ENCODE measurements at regions not wholly inside any gene's neighbourhood (a gene's known extent, or its start where the extent isn't known, plus 50 kb on each side); places are given as distances from the start of the nearest gene placed in this dataset.

DNA sequence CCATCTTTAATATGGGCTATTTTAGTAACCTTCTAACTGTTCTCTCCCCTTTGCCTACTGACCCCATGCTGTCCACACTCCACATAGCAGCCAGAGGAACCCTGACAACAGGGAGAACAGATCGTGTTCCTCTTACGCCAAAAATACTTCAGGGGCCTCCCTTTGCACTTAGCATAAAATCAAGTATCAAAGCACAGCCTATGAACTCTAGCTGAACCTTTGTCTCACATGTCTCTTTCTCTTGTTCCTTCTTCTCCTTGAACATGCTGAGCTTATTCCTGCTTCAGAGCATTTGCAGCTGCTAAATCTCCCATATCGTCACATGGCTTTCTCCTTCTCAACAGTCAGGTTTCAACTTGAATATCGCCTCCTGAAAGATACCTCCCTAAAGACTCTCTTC, 698.8 kb upstream of the C9orf72 start:
- Histone ChIP-seq H3K27me3 (ENCODE audit: control insufficient read depth, insufficient read depth, low read length) (no peaks in the 10 kb centered on the region), H3K27ac (ENCODE audit: low read length) (no peak overlapping the region), H3K9me3 (ENCODE audit: control insufficient read depth, insufficient read depth, low read length) (no peaks in the 10 kb centered on the region), H3K36me3 (ENCODE audit: control insufficient read depth, insufficient read depth, low read length) (no peaks in the 10 kb centered on the region), H3K4me3 (ENCODE audit: low read length) (no peak overlapping the region), H3K4me1 (ENCODE audit: control insufficient read depth, insufficient read depth, low read length) (no peaks in the 10 kb centered on the region)
- Mint-ChIP-seq H3K36me3 (no peaks in the 10 kb centered on the region), H3K27me3 (ENCODE audit: low read depth in 2 of 2) (no peaks in the 10 kb centered on the region), H3K9me3 (peaks cover 16% of the 10 kb centered on the region in 2 donors), H3K4me3 (no peak overlapping the region), H3K27ac (no peak overlapping the region), H3K4me1 (peaks cover 0 to 10% of the 10 kb centered on the region in 2 donors)
- WGBS (ENCODE audit: insufficient coverage) = 90% methylated on average over 4 of the region's 4 CpGs
- no peak for ATAC-seq
- DNase-seq = no peak
- TF ChIP-seq, protein P1, sequence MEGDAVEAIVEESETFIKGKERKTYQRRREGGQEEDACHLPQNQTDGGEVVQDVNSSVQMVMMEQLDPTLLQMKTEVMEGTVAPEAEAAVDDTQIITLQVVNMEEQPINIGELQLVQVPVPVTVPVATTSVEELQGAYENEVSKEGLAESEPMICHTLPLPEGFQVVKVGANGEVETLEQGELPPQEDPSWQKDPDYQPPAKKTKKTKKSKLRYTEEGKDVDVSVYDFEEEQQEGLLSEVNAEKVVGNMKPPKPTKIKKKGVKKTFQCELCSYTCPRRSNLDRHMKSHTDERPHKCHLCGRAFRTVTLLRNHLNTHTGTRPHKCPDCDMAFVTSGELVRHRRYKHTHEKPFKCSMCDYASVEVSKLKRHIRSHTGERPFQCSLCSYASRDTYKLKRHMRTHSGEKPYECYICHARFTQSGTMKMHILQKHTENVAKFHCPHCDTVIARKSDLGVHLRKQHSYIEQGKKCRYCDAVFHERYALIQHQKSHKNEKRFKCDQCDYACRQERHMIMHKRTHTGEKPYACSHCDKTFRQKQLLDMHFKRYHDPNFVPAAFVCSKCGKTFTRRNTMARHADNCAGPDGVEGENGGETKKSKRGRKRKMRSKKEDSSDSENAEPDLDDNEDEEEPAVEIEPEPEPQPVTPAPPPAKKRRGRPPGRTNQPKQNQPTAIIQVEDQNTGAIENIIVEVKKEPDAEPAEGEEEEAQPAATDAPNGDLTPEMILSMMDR (IDR thresholded peaks at IDR 0.05) = no peak
- intact Hi-C loops (cut with micrococcal nuclease) = no loop called here

DNA sequence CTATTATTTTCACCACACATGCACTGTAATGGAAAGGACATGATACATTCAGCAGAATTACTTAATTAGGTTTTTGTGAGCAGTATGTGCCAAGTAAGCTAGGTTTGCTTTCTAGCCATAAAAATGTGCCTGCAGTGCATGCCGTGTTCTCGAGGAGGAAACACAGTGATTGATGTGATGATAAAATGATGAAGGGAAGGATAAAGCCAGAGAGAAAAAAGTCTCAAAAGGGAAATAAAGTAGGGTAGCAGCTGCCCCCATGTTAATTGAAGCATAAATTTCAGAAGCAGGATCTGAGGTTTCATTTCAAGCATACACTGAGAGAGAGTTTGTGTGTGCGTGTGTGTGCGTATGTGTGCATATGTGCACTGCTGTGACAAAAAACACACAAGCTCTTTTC, 714.2 kb upstream of the C9orf72 start:
- DNase-seq (no peak), ATAC-seq (no peak)
- Histone ChIP-seq H3K9me3 (ENCODE audit: control insufficient read depth, insufficient read depth, low read length) (no peaks in the 10 kb centered on the region), H3K4me1 (ENCODE audit: control insufficient read depth, insufficient read depth, low read length) (no peaks in the 10 kb centered on the region), H3K36me3 (ENCODE audit: control insufficient read depth, insufficient read depth, low read length) (no peaks in the 10 kb centered on the region), H3K27me3 (ENCODE audit: control insufficient read depth, insufficient read depth, low read length) (no peaks in the 10 kb centered on the region), H3K27ac (ENCODE audit: low read length) (no peak overlapping the region), H3K4me3 (ENCODE audit: low read length) (no peak overlapping the region)
- intact Hi-C loops (cut with micrococcal nuclease) = no loop called here
- Mint-ChIP-seq H3K9me3 (peaks cover 3 to 4% of the 10 kb centered on the region in 2 donors), H3K4me3 (no peak overlapping the region), H3K36me3 (no peaks in the 10 kb centered on the region), H3K27me3 (ENCODE audit: low read depth in 2 of 2) (no peaks in the 10 kb centered on the region), H3K4me1 (peaks cover 0 to 10% of the 10 kb centered on the region in 2 donors), H3K27ac (no peak overlapping the region)
- 57% methylated on average over 4 of the region's 4 CpGs for WGBS (ENCODE audit: insufficient coverage)
- TF ChIP-seq, protein P1 (IDR thresholded peaks at IDR 0.05) = no peak

DNA sequence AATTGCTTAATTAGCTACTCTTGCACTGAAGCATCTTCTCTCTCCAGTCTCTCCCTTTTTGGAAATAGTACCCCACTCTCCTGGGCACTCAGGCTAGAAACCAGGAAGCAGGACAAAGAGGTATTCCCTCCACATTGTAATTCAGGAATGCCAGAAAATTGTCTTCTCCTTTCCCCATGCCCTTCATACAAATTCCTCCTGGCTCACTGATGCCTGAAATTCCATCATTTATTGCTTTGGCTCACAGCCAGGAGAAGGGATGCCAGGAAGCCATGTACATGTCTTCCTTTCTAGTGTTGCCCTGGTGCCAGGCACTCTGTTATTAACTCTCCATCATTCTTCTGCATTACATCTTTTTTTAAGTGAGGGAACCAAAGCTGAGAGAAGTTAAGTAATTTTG, 716.5 kb upstream of the C9orf72 start:
- DNase-seq (no peak), ATAC-seq (no peak)
- intact Hi-C loops (cut with micrococcal nuclease) = no loop called here
- Histone ChIP-seq H3K36me3 (ENCODE audit: control insufficient read depth, insufficient read depth, low read length) (no peaks in the 10 kb centered on the region), H3K27ac (ENCODE audit: low read length) (no peak overlapping the region), H3K27me3 (ENCODE audit: control insufficient read depth, insufficient read depth, low read length) (no peaks in the 10 kb centered on the region), H3K9me3 (ENCODE audit: control insufficient read depth, insufficient read depth, low read length) (no peaks in the 10 kb centered on the region), H3K4me1 (ENCODE audit: control insufficient read depth, insufficient read depth, low read length) (no peaks in the 10 kb centered on the region), H3K4me3 (ENCODE audit: low read length) (no peak overlapping the region)
- Mint-ChIP-seq H3K4me3 (no peak overlapping the region), H3K27me3 (ENCODE audit: low read depth in 2 of 2) (no peaks in the 10 kb centered on the region), H3K36me3 (peaks cover 7% of the 10 kb centered on the region), H3K4me1 (peaks cover 0 to 10% of the 10 kb centered on the region in 2 donors), H3K9me3 (peaks cover 0 to 4% of the 10 kb centered on the region in 2 donors), H3K27ac (no peak overlapping the region)
- TF ChIP-seq, protein P1 (IDR thresholded peaks at IDR 0.05) = no peak

DNA sequence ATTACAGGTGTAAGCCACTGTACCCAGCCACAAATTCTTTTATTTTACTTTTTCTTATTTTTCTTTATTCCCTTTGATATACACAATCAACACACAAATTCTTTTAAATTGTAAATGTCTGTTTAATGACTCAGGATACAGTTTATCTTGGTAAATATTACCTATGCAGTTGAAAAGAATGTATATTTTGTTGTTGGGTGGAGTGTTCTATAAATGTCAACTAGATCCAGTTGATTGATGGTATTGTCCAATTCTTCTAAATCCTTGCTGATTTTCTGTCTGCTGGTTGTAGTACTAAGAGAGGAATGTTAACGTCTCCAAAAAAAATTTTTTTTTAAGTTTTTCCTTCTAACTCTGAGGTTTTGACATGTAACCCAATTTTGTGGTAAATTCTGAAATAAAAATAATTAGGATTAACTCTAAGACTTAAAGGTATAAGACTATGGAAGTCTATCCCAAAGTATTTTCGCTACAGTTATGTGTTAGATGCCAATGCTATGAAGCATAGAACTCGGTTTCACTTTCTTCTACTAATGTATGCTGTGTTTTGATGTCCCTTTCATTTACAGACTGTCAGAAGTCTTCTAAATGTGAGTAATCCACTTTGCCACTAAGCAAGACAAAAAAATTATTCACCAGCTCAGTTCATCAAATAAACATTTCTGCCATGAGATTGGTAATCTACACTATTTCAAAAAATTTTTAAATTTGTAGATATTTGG, 720.2 kb upstream of the C9orf72 start:
- DNase-seq = no peak
- H3K9me3 Mint-ChIP-seq = peaks cover 0 to 2% of the 10 kb centered on the region in 2 donors
- H3K4me3 ChIP-seq (ENCODE audit: low read length) = no peak overlapping the region
- no peaks in the 10 kb centered on the region for H3K4me1 ChIP-seq (ENCODE audit: control insufficient read depth, insufficient read depth, low read length)
- peaks cover 7% of the 10 kb centered on the region for H3K36me3 Mint-ChIP-seq
- no peak overlapping the region for H3K27ac Mint-ChIP-seq
- no peaks in the 10 kb centered on the region for H3K27me3 Mint-ChIP-seq (ENCODE audit: low read depth in 2 of 2)
- WGBS (ENCODE audit: insufficient coverage) = 100% methylated on average over 1 of the region's 3 CpGs
- H3K36me3 ChIP-seq (ENCODE audit: control insufficient read depth, insufficient read depth, low read length) = no peaks in the 10 kb centered on the region
- intact Hi-C loops (cut with micrococcal nuclease) = no loop called here
- no peak overlapping the region for H3K4me3 Mint-ChIP-seq
- peaks cover 0 to 5% of the 10 kb centered on the region in 2 donors for H3K4me1 Mint-ChIP-seq
- no peaks in the 10 kb centered on the region for H3K9me3 ChIP-seq (ENCODE audit: control insufficient read depth, insufficient read depth, low read length)
- no peak for ATAC-seq
- no peak overlapping the region for H3K27ac ChIP-seq (ENCODE audit: low read length)
- TF ChIP-seq, protein P1 (IDR thresholded peaks at IDR 0.05) = no peak
- no peaks in the 10 kb centered on the region for H3K27me3 ChIP-seq (ENCODE audit: control insufficient read depth, insufficient read depth, low read length)
